GM12891 (cell line): ENCODE measurements at regions not wholly inside any gene's neighbourhood (a gene's known extent, or its start where the extent isn't known, plus 50 kb on each side); places are given as distances from the start of the nearest gene placed in this dataset.

Source experiments
- PAX5 ChIP-seq: IDR thresholded peaks from 2 replicates; pipeline ENCODE4 v1.6.1; 2011; ENCODE audit warnings: low read length, moderate library complexity, mild to moderate bottlenecking; ENCODE audit not compliant: insufficient read depth, severe bottlenecking
- POLR2A ChIP-seq: IDR thresholded peaks from 2 replicates; pipeline ENCODE4 v1.6.1; 2011; ENCODE audit warnings: low read depth, low read length, control low read depth
- POLR2AphosphoS5 ChIP-seq: IDR thresholded peaks from 2 replicates; pipeline ENCODE4 v1.6.1; 2011; ENCODE audit warnings: low read depth, low read length, control low read depth
- POU2F2 ChIP-seq: IDR thresholded peaks from 2 replicates; pipeline ENCODE4 v1.6.1; 2011; ENCODE audit warnings: low read depth, mild to moderate bottlenecking, control low read depth, low read length, moderate library complexity
- SPI1 ChIP-seq: IDR thresholded peaks from 2 replicates; pipeline ENCODE4 v1.6.1; 2011; ENCODE audit warnings: low read depth, low read length, control low read depth
- TAF1 ChIP-seq: IDR thresholded peaks from 2 replicates; pipeline ENCODE4 v1.6.1; 2011; ENCODE audit warnings: low read depth, low read length, control low read depth

DNA sequence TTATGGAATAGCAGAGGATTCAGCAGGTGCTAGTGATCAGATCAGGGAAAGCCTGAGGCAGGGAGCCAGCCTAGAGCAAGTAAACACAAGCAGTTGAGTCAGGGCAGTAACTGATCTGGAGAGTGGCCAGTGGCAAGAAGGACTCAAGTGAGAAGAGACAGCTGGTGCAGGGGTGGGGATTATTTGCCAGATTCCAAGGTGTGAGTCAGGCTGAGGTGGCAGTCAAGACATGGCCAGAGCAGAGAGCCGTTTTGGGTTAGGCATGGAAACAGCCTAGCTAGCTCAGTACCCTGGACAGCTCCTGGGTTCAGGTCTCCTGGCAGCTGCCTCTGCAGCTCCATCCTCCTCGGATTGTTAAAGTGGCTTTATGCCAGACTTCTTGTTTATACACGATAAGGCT is 281.9 kb upstream of the ONECUT1 start:
- TF ChIP-seq POLR2AphosphoS5 (no peak), PAX5 (no peak), TAF1 (no peak), POLR2A (no peak), SPI1 (no peak), POU2F2 (no peak)
